Upper lobe of left lung (tissue), 4 donors: ENCODE measurements at regions not wholly inside any gene's neighbourhood (a gene's known extent, or its start where the extent isn't known, plus 50 kb on each side); places are given as distances from the start of the nearest gene placed in this dataset.

Source experiments
- POLR2AphosphoS5 ChIP-seq, 2 donors: sonication (generic); formaldehyde crosslinking; IDR thresholded peaks; one replicate each; pipeline ENCODE4 v1.5.1; 2017; ENCODE audit warnings: antibody characterized with exemption in 2 of 2
- TF ChIP-seq, protein P1 (sequence below), 6 experiments: fragments of 450-650 bp in 4 of 6; fragments of 200-600 bp in 2 of 6; sonication (generic) in 2 of 6; IDR thresholded peaks; one replicate each; pipeline ENCODE4 v1.5.1; 2016 to 2019; ENCODE audit warnings: antibody characterized with exemption in 6 of 6

- TF ChIP-seq, protein P1, sequence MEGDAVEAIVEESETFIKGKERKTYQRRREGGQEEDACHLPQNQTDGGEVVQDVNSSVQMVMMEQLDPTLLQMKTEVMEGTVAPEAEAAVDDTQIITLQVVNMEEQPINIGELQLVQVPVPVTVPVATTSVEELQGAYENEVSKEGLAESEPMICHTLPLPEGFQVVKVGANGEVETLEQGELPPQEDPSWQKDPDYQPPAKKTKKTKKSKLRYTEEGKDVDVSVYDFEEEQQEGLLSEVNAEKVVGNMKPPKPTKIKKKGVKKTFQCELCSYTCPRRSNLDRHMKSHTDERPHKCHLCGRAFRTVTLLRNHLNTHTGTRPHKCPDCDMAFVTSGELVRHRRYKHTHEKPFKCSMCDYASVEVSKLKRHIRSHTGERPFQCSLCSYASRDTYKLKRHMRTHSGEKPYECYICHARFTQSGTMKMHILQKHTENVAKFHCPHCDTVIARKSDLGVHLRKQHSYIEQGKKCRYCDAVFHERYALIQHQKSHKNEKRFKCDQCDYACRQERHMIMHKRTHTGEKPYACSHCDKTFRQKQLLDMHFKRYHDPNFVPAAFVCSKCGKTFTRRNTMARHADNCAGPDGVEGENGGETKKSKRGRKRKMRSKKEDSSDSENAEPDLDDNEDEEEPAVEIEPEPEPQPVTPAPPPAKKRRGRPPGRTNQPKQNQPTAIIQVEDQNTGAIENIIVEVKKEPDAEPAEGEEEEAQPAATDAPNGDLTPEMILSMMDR (IDR thresholded peaks at IDR 0.05), result no peak
- no peak for TF ChIP-seq POLR2AphosphoS5 (IDR thresholded peaks at IDR 0.05)
Observed at GRCh38 chr16:9411426-9411825, 320.0 kb downstream of the HAPSTR1 start.
